Stimulated activated CD8-positive, alpha-beta memory T cell treated with anti-CD3 and anti-CD28 coated beads, Interleukin-12 subunit alpha, Interleukin-12 subunit beta, amount 100 ng/mL, for 24 hours (primary cell): ENCODE measurements at regions not wholly inside any gene's neighbourhood (a gene's known extent, or its start where the extent isn't known, plus 50 kb on each side); places are given as distances from the start of the nearest gene placed in this dataset.
"Not testable (repeated sequence)": the region's sequence is repeated elsewhere in the genome, so short reads cannot be mapped to it uniquely, and the experiment has no call there.

ENCODE experiments used
- DNase-seq: peaks from one replicate; pipeline ENCODE4 v3.0.0-alpha.2; 2020; ENCODE audit errors: extremely low read depth

DNA sequence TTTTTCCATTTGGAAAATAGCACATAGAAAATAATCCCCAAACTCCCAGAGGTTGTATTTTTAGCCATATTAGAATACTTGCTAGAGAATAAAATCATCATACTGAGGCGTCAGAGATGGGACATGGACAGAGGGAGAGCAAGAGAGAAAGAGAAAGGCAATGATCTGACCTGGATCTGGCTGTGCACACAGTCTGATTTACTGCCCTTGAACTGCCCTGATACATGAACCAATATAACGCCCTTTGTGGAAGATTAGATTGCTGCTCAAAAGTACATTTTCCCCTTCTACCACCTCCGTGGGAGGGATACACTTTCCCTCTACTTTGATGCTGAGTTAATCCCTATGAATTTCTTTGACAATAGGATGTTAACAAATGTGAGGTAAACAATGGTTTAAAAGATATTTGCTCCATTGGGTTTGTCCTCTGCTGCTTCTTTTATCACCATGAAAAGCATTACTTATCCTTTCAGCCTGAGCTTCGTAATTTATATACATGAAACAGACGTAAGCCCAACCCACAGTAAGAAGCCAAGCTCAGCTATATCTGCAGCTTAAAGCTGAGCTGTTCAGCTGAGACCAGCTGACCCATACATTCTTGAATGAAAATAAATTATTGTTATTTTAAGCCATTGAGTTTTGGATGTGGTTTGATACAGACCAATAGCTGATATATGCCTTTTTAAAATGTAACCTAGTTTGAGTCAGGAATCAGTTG lies 1664.6 kb upstream of the CELF4 start:
- DNase-seq = no peak

DNA sequence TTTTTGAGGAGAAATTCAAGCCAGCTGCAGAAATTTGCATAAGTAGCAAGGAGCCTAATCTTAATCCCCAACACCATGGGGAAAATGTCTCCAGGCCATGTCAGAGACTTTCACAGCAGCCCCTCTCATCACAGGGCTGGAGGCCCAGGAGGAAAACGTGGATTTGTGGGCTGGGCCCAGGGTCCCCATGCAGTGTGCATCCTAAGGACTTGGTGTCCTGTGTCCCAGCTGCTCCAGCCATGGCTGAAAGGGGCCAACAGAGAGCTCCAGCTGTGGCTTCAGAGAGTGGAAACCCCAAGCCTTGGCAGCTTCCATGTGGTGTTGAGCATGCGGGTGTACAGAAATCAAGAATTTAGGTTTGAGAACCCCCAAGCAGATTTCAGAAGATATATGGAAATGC lies 1662.2 kb upstream of the CELF4 start:
- not testable (repeated sequence) for DNase-seq

DNA sequence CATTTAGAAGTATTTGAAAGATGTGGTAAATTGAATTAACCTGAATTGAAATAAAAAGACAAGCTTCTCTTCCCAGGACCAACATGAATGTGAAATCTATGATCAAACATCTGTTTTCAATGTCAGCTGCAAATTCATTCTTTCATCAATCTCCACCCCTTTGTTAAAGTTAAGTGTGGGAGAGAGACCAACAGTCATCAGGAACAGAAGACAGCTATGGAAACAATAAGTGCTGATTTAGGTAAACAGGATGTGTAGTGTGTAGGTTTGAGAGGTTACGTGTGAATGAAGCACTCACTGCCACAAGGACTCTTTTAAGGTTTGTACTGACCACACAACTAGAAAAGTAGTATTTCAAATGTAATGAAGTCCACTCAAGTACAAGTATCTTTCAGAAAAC lies 1659.8 kb upstream of the CELF4 start:
- DNase-seq = no peak

DNA sequence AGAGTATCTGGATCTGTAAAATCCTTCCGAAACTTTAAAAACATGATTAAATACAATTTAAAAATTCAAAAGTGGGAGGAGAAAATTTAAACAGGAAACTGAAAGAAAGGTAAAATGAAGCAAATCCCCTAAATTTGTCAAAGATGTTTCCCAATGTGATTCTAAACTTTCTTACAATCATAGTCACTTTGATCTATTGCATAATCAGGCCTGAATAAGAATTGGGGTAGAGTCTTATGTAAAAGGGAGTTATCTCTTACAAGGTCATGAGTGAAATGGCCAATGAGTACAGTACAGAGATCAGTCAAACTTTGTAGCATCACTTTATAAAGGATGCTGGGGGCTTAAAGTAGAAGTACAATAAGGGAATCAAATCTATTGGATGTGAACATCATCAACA lies 1657.7 kb upstream of the CELF4 start:
- no peak for DNase-seq

DNA sequence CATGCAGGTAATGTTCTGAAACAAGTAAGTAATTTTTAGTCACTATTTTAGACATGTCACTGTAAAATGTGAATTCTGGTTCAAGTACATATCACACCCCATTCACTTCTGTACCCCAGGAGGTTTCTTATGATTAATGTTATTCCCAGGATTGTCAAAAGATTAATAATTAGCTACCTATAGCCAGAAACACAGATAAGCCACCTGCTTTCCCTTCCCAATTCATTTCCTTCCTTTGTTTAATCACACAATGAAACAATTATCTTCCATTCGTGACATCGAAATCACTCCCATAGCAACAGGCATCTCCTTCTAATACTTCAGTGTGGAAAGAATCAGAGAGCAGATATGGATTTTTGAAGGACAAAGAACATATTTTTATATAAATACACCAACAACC lies 1650.3 kb upstream of the CELF4 start:
- DNase-seq = no peak

DNA sequence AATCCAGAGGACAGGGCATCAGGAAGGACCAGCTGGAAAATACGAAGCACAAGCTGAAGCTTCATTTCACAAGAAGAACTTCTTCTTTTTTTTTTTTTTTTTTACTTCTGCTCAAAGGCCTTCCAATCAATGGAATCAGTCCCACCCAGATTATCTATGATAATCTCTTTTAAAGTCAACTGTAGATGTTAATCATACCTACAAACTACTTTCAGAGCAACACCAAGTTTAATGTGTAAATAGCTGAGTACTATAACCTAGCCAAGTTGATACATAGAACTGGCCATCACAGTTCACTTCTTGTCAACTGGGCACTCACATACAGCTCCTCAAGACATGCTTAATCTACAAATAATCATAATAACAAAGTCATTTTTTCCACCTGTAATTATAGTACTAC lies 1645.9 kb upstream of the CELF4 start:
- no peak for DNase-seq

DNA sequence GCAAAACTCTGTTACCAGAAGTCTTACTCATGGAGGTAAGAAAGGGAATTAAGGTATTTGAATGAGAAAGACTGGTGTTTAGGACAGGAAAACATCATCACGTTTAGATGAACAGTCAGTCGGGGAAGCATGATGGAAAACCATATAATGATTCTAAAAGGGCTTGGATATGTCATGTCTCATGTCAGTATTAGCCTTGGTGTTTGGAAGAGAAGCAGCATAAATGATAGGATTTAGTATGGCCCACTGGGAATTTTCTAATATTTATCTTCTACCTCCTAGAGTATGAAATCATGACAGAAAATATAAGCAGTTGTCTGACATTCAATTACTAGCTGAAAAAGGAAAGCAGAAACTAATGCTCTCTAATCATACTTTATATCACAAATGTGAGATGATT lies 1643.6 kb upstream of the CELF4 start:
- DNase-seq = no peak

DNA sequence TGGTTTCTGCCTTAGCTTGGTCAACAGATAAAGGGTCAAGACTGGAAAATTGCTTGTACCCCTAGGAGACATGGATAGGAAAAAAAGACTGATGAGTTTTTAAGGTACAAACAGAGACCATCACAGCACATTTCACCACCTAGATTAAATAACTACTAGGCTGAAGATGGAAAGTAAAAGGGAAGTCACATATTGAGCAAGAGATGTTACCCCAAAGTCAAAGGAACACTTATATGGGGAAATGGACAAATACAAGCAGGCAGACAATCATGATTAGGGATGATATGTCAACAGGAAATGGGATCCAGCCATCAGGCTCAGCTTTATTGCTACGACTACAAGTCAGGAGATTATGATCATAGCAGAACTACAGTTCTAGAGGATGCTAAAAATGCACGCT lies 1643.1 kb upstream of the CELF4 start:
- DNase-seq = no peak

DNA sequence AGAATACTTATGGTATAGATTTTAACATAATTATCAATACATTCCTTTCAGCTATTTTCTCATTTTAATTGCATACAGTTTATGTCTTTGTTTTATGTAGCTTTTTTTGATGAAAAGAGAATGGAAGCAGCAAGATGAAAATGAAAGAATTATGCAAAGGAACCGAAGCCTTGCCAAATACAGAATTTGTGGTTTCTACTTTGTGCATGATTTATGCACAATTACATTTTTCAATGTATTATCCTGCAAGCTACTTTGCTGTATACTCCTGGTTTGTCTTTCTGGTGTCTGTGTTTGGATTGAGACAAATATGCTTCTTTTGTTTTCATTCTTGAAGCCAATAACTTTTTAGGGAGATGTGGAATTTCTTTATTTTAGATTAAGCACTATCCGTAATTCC lies 1642.6 kb upstream of the CELF4 start:
- DNase-seq = no peak

DNA sequence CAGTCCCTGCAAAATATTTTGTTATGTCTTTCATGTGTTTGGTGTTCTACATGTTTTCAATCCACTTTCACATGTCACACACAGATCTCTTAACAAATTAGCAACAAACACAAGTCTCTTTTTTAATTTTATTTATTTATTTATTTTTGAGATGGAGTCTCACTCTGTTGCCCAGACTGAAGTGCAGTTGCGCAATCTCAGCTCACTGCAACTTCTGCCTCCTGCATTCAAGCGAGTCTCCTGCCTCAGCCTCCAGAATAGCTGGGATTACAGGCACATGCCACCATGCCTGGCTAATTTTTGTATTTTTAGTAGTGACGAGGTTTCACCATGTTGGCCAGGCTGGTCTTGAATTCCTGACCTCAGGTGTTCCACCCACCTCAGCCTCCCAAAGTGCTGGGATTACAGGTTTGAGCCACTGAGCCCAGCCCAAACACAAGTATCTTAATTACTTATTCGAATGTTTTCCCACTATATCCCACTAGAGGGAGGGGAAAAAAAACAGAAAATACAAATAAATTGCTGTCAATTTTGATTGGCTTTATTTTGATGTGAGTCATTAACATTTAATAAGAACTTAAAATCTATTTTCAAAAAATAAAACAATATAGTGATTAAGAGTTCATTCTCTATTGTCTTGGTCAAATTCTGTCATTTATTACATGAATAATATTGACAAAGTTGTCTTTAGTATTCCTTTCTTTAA lies 1641.0 kb upstream of the CELF4 start:
- DNase-seq = not testable (repeated sequence)

DNA sequence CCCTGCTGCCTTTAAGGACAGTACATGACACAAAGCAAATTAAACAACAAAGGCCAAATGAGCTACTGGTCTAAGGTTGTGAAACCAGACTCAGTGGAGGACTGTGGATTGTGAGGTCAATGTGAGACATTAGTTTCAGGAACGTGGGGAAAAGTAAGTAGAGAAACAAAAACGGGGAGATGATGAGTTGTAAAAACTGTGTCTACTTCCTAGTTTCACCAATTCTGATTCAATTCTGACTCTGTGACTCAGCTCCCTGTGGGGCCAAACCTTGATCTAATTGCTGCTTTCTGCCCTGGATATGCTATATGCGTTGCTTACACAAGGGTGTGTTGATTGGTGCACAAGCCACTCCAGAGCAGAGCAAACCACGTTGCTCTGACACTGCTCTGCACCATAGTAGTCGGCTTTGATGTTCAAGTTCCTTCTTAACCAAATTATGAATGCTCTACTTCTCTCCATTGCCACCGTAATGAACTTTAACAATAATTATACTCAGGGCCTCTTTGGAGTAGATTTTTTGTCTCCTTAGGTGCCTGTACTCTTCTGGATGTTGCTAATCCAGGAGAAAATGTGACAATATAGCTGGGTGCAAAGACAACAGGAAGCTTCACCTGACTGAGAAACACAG lies 1640.1 kb upstream of the CELF4 start:
- no peak for DNase-seq

DNA sequence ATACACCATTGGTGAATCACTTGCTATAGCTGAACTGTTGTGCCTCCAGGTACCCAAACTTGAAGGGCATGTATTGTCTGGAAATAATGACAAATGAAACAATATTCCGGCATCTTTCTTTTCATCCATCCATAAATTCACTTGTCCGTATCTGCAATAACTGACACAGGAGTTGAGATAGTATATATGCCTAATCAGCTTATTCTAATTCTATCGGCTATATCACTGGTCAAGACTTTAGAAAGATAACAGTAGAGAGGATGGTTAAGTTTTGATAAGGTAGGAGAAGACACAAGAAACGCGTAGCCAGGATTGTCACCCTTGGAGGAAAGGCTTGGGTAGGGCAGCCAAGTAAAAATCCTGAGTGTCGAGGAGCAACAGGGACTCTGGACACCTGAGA lies 1634.6 kb upstream of the CELF4 start:
- no peak for DNase-seq

DNA sequence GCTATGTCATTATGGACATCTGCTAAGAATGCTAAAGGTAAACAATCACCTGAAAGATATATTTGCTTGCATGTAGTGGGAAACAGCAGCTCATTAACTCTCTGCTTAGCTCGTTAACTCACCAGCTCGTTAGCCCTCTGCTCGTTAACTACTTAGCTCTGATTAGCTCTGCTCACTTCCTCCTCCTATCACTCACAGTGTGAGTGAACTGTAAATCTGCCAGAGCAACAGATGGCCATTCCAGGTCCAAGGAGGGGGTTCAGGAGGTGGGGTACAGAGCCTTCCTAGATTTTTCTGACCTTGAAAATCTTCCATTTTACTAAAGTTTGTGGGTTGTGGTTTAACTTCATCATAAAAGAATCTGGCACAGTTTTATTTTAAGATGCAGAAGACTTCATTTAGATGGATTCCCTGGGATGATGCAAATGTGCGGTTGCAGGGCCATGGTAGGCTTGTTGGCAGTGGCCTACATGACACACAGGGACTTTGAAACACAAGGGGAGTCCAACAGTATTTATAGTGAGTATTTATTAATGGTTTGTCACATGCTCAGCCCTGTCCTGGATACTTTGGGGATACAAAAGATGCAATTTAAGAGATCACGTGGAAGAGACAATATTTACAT lies 1633.7 kb upstream of the CELF4 start:
- no peak for DNase-seq

DNA sequence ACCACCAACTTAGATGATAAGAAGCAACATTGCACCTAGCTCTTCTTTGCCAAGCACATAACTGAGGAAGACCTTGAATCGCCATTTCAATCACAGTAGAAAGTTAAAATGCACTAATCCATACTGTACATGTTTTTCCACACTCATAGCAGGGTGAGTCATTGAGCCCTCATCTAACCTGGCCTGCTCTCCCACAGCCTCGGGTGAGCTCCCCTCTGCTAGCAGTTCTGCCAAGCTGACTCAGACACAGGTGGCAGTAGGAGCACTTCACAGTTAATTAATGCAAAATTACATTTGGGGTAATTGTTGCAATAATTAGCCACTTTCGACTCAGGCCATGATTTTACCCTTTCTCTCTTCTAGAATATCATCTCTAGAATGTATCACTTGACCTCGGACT lies 1632.8 kb upstream of the CELF4 start:
- DNase-seq = no peak

DNA sequence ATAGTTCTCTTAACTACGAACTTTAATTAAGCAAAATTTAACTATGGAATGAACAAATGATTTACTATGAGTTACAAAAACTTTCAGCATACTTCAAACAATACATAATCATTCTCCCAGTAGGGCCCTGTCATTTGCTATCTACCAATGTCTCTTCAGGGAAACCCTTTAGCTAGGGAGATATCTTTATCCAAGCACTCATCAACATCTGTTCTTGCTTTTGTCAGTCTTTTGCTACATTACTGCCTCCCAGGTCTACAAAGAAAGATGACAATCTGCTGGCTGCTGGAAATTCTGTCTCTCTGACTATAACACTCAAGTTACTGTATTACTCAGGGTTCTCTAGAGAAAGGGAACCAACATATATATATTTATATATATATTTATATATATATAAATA lies 1626.3 kb upstream of the CELF4 start:
- DNase-seq = no peak

DNA sequence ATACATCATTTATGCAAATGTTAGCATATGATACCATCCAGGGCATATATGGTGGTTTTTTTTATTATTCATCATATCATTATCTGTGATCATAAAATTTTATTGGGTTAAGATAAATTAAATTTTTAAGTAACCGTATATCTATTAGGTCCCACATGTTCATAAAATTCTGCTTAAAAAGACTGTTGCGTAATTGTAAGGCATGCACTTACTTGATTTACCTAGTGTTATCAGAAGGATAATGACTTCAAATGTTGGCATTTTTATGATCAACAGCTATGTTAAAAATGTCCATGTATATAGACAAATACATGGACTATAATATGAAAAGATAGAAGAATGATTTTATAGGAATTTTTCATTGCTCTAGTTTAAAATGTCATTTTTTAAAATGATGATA lies 1625.5 kb upstream of the CELF4 start:
- no peak for DNase-seq

DNA sequence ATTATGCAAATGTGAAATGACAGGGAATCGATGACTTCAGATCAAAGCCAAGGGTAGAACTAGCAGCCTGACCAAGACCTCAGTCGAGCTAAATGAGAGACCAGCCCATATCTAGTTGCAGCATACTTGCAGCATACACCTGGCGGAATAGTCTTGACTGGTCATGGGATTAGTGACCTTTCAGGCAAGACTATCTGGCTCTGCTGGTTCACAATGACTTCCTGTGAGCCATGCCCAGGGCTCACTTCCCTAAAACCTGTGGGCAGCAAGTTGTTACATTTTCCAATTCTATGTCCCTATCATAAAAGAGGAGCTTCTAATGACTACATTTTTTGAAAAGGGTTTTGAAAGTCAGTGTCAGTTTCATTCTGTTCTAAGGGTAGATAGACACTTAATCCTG lies 1624.9 kb upstream of the CELF4 start:
- DNase-seq = no peak

DNA sequence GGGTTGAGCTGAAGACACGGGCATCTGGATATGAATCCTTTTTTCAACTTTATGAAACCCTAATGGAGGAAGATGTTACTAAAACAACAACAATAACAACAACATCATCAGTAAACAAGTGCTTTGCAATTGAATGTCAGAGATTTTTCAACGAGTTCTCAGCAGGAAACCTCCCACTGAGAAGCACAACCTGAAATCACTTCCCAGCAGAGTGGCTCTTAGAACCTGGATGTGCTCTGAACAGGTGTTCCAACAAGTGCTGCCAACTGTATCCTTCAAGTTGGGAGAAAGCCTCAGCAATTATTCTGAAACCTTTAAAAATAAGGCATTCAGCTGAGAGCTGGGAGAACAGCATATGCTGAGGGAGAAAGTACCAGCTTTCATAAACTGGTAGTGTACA lies 1622.7 kb upstream of the CELF4 start:
- no peak for DNase-seq

DNA sequence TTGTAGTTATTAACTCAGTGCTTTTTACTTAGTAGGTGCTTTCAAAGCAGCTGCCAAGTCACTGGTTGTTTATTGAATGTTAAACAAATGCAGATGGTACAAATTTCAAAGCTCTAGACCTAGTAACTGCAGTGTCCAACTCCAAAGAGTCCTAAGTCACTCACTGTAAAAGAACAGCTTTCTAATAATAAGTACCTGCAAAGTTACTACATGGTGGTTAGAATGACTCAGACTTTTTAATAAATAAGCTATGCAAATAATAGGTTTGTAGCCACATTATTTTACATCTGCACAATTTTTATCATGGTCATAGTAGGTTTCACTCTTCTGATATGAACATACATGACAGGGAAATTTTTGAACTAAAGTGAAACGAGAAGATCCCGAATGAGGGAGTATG lies 1620.4 kb upstream of the CELF4 start:
- DNase-seq = no peak

DNA sequence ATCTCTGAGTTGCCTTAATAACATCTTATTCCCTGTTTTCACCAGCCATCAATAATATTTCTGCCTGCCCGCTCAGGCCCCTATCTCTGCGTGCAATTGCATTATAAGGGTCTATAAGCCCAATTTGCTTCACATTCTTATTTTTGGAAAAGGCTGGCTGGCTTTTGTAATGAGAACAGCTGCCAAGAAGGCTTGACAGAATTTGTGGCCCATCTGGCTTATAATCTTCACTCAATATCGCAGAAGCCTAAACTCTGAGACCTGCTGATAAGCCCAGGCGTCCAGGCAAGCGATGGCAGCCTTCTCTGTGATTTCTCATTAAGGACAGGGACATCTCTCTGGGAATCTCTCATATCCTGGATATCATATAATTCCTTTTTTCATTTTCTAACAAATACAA lies 1618.6 kb upstream of the CELF4 start:
- no peak for DNase-seq

DNA sequence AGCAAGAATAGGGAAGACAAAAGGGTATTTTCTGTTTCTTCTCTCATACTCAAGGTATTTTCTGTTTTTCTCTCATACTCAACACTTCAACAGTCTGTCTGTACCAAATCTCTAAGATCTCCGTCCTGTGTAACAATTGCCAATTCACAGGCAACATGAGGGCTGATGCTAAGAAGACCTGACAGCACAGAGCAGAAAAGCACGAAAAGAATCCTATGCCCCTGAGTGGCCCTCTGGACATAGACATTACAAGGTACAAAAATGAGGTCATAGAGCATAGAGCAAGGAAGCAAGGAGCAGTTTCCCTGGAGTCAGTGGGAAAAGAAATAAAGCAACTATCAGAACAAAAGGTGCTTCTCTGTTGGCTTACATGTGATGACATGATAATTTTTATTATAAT lies 1612.6 kb upstream of the CELF4 start:
- no peak for DNase-seq

DNA sequence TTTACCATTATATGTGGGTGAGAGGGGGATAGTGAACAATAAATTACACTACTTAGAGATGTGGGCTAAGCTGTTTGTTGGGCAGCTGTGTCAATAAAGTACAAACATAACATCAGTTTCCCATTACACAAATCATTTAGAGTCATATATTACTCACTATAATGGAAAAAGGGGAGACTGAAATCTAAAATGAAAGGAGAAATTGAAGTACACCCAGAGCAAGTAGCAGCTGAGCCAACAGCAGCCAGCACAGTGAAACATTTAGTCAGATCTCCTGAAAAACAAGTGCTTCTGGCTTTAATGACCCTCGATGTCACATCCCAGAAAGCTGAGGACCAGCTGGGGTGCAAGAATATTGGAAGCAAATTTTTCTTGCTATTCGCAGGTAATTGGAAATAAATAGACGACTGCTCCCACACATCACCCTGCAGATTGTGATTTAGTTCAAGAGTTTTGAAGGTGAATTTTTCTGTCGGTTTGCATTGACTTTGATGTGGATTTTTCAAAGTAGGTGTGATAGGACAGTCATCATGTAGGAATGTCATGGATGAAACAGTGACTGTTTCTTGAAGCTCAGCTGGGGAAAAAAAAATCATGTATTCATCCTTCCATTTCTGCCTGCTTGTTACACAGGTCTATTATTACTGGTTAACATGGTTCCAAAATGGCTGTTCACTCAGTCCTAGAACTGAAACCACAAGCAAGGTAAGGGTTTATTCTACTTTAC lies 1607.3 kb upstream of the CELF4 start:
- DNase-seq = no peak
